K562 (cell line): ENCODE measurements at regions not wholly inside any gene's neighbourhood (a gene's known extent, or its start where the extent isn't known, plus 50 kb on each side); places are given as distances from the start of the nearest gene placed in this dataset.

Experiments used
- ATAC-seq: fragments of 200-7000 bp; cut with Tn5 transposase; 3 replicates; pipeline ENCODE4 v1.9.1; 2020; ENCODE audit warnings: moderate library complexity
- BruUV-seq: library from RNA; stranded (reverse); fragments of 400-500 nt; replicated peaks from 2 replicates; lab custom pipeline; 2021; lab: Mats Ljungman, UMichigan
- CTCF ChIA-PET: fragments of 300-600 bp; formaldehyde crosslinking; extraction: SDS; loops from one replicate; lab custom pipeline; 2021; ENCODE audit warnings: low intra/inter-chr PET ratio; lab: Yijun Ruan, JAX
- POLR2A ChIA-PET: fragments of 300-600, 350-650 bp; sonication (Branson Sonifier 250); formaldehyde crosslinking; extraction: SDS; loops from one replicate; lab custom pipeline; 2021; ENCODE audit warnings: antibody characterized with exemption, inconsistent platforms; lab: Yijun Ruan, JAX
- DNase-seq, 4 experiments: peaks; one replicate each; pipeline versions ENCODE4 v3.0.0 to v3.0.0-alpha.2; 2011 to 2018; ENCODE audit warnings: low spot score in 3 of 4, mixed read lengths in 3 of 4; ENCODE audit errors: extremely low read depth in 1 of 4
- FAIRE-seq: peaks from 2 replicates; lab custom pipeline; 2011; peaks lifted over from hg19 to GRCh38; lab: Jason Lieb, UNC
- H2AFZ ChIP-seq: 2 replicates; pipeline ENCODE4 v1.6.0; 2011; ENCODE audit warnings: low read depth, low read length, control low read depth, inconsistent platforms
- H3K27ac ChIP-seq: fragments of 200-600 bp; 3 replicates; pipeline ENCODE4 v1.8.0; 2011; ENCODE audit warnings: low read depth, mild to moderate bottlenecking, control low read depth, inconsistent platforms, low read length, moderate library complexity, mixed read lengths; ENCODE audit errors: extremely low read depth
- H3K27me3 ChIP-seq, 2 experiments: fragments of 300-600 bp in 1 of 2; 2 replicates in 1 of 2; 3 replicates in 1 of 2; pipeline versions ENCODE4 v1.6.0 to v1.8.0; 2011; ENCODE audit warnings: inconsistent platforms in 2 of 2, low read length in 2 of 2, mild to moderate bottlenecking in 1 of 2, mixed read lengths in 1 of 2, moderate library complexity in 1 of 2; ENCODE audit not compliant: control insufficient read depth in 2 of 2, insufficient read depth in 2 of 2
- H3K36me3 ChIP-seq: fragments of 300-600 bp; 3 replicates; pipeline ENCODE4 v1.8.0; 2011; ENCODE audit warnings: mild to moderate bottlenecking, low read length, inconsistent platforms; ENCODE audit not compliant: control insufficient read depth, insufficient read depth
- H3K4me1 ChIP-seq, 2 experiments: fragments of 200-600 bp in 1 of 2; replicated peaks in 1 of 2; 2 replicates in 1 of 2; 3 replicates in 1 of 2; pipeline versions ENCODE4 v1.5.1 to v1.8.0; 2011; ENCODE audit warnings: inconsistent platforms in 2 of 2, low read length in 2 of 2, mild to moderate bottlenecking in 1 of 2, mixed read lengths in 1 of 2, moderate library complexity in 1 of 2; ENCODE audit not compliant: control insufficient read depth in 2 of 2, insufficient read depth in 2 of 2
- H3K4me2 ChIP-seq: 2 replicates; pipeline ENCODE4 v1.6.1; 2011; ENCODE audit warnings: low read length, control low read depth, inconsistent platforms, mixed read lengths; ENCODE audit not compliant: insufficient read depth
- H3K4me3 ChIP-seq: fragments of 200-600 bp; sonication (generic), shearing (Covaris generic); 2 replicates; pipeline ENCODE4 v1.5.1; 2016; ENCODE audit warnings: control low read depth, inconsistent platforms
- H3K79me2 ChIP-seq: fragments of 200-600 bp; 3 replicates; pipeline ENCODE4 v1.8.0; 2011; ENCODE audit warnings: low read length, inconsistent platforms; ENCODE audit not compliant: control insufficient read depth, insufficient read depth
- H3K9ac ChIP-seq, 2 experiments: 2 replicates each; pipeline versions ENCODE4 v1.6.0 to v1.6.1; 2011; ENCODE audit warnings: low read depth in 2 of 2, low read length in 2 of 2, control low read depth in 1 of 2, inconsistent platforms in 1 of 2, mild to moderate bottlenecking in 1 of 2, mixed read lengths in 1 of 2; ENCODE audit not compliant: insufficient read depth in 1 of 2
- H3K9me1 ChIP-seq: one replicate; pipeline ENCODE4 v1.6.0; 2011; ENCODE audit warnings: inconsistent platforms, mild to moderate bottlenecking, low read length, moderate library complexity; ENCODE audit not compliant: control insufficient read depth, insufficient read depth
- H3K9me3 ChIP-seq: replicated peaks from 2 replicates; pipeline ENCODE4 v1.5.1; 2011; ENCODE audit warnings: low read depth, low read length, inconsistent platforms; ENCODE audit not compliant: control insufficient read depth, insufficient read depth
- H4K20me1 ChIP-seq: replicated peaks from 2 replicates; pipeline ENCODE4 v1.6.1; 2011; ENCODE audit warnings: low read length, inconsistent platforms, mixed read lengths; ENCODE audit not compliant: control insufficient read depth, insufficient read depth
- CREB5 ChIP-seq: fragments of 250-450 bp; sonication (Bioruptor Pico); IDR thresholded peaks from 2 replicates; pipeline ENCODE4 v1.5.0; 2020; ENCODE audit warnings: mild to moderate bottlenecking
- FOXM1 ChIP-seq, 2 experiments: fragments of 450-650 bp in 1 of 2; sonication (generic) in 1 of 2; formaldehyde crosslinking in 1 of 2; IDR thresholded peaks; 2 replicates each; pipeline versions ENCODE4 v1.6.1 to v1.9.0; 2017 to 2022; ENCODE audit warnings: low read depth in 2 of 2, mild to moderate bottlenecking in 2 of 2, missing genetic modification reagents in 1 of 2, moderate library complexity in 1 of 2
- IRF9 ChIP-seq: fragments of 450-650 bp; IDR thresholded peaks from 2 replicates; pipeline ENCODE4 v1.6.1; 2016; ENCODE audit warnings: missing biosample characterization, missing genetic modification characterization
- RAD51 ChIP-seq: fragments of 450-650 bp; IDR thresholded peaks from 2 replicates; pipeline ENCODE4 v1.7.1; 2016; ENCODE audit warnings: low read depth, mild to moderate bottlenecking, borderline replicate concordance
- SAP30 ChIP-seq: fragments of 200-600 bp; sonication (generic); IDR thresholded peaks from 2 replicates; pipeline ENCODE4 v1.6.1; 2012; ENCODE audit warnings: borderline replicate concordance, low read depth, mild to moderate bottlenecking, moderate library complexity, low read length, control low read depth, inconsistent platforms; ENCODE audit not compliant: insufficient read depth, poor library complexity, severe bottlenecking
- SFPQ ChIP-seq: fragments of 200-400 bp; formaldehyde crosslinking; IDR thresholded peaks from 2 replicates; pipeline ENCODE4 v1.6.1; 2017; ENCODE audit warnings: mild to moderate bottlenecking, low read depth, low read length, moderate library complexity
- ZBTB11 ChIP-seq, 3 experiments: fragments of 200-800 bp in 1 of 3; fragments of 250-450 bp in 1 of 3; fragments of 450-650 bp in 1 of 3; sonication (Bioruptor Pico) in 1 of 3; sonication (Bioruptor generic) in 1 of 3; formaldehyde crosslinking in 1 of 3; IDR thresholded peaks; 2 replicates each; pipeline versions ENCODE4 v1.6.1 to v1.8.0; 2016 to 2022; ENCODE audit warnings: mild to moderate bottlenecking in 2 of 3, missing genetic modification characterization in 2 of 3, missing compliant biosample characterization in 1 of 3, moderate library complexity in 1 of 3
- ZNF23 ChIP-seq: fragments of 250-450 bp; sonication (Bioruptor Pico); IDR thresholded peaks from 2 replicates; pipeline ENCODE4 v1.4.0; 2020; ENCODE audit warnings: mild to moderate bottlenecking
- ZNF436 ChIP-seq: fragments of 250-450, 450-650 bp; sonication (Bioruptor Pico); formaldehyde crosslinking; IDR thresholded peaks from 2 replicates; pipeline ENCODE4 v1.7.0; 2020; ENCODE audit warnings: mild to moderate bottlenecking
- WGBS: fragments of 100-300 bp; shearing (Covaris generic); methylation state at CpG from one replicate; pipeline ENCODE4 v1.1.6; 2016; ENCODE audit warnings: low coverage, mixed read lengths; ENCODE audit not compliant: insufficient coverage; ENCODE audit errors: missing lambda C conversion rate; 5-methylcytosine and 5-hydroxymethylcytosine counted together
- in situ Hi-C: fragments of 300-500 bp; cut with MboI; formaldehyde crosslinking; loops from 4 replicates; pipeline ENCODE4 v1.15.0; 2018; ENCODE audit warnings: inconsistent platforms, mixed read lengths
- intact Hi-C: fragments of 100-400 bp; cut with micrococcal nuclease; formaldehyde crosslinking; loops from 2 replicates; pipeline ENCODE4 v1.14.2; 2022

GRCh38 chr5:173448856-173449255 lies 120.6 kb upstream of the STC2 start:
- H3K9me1 ChIP-seq = no peaks in the 10 kb centered on the region
- no peak for TF ChIP-seq FOXM1 (IDR thresholded peaks at IDR 0.05; ENCODE audit: low read depth)
- TF ChIP-seq FOXM1 (CRISPR knock-in tag; IDR thresholded peaks at IDR 0.05; ENCODE audit: low read depth) = no peak
- TF ChIP-seq RAD51 = no peak
- no peak for TF ChIP-seq ZNF436 (CRISPR knock-in tag)
- TF ChIP-seq ZBTB11 (CRISPR knock-in tag; IDR thresholded peaks at IDR 0.05) = no peak
- TF ChIP-seq ZNF23 (CRISPR knock-in tag) = no peak
- TF ChIP-seq CREB5 (CRISPR knock-in tag) = no peak
- TF ChIP-seq IRF9 = no peak
- no peak for TF ChIP-seq SFPQ
- TF ChIP-seq SAP30 = no peak
- ATAC-seq = no peak
- H3K4me3 ChIP-seq = no peak overlapping the region
- no peak for FAIRE-seq
- no peaks in the 10 kb centered on the region for H3K79me2 ChIP-seq
- peaks cover 3 to 15% of the 10 kb centered on the region in 2 experiments; a peak in 2 of 5 replicates for H3K27me3 ChIP-seq
- H3K4me1 ChIP-seq = peaks cover 0 to 1% of the 10 kb centered on the region in 2 experiments; a peak in 1 of 5 replicates
- DNase-seq = no peak
- intact Hi-C loops (loop anchor here (10.0 kb wide), 1 partner anchor 1256 kb away; no protein-coding TSS in a partner anchor), in situ Hi-C loops (no loop called here)
- no peaks in the 10 kb centered on the region for H4K20me1 ChIP-seq
- WGBS = 8% methylated on average over 6 of the region's 6 CpGs
- POLR2A ChIA-PET = no interaction called here
- H2AFZ ChIP-seq = no peak overlapping the region
- H3K4me2 ChIP-seq = no peak overlapping the region
- H3K27ac ChIP-seq = no peak overlapping the region
- CTCF ChIA-PET = no interaction called here
- no peaks in the 10 kb centered on the region for H3K9me3 ChIP-seq
- BruUV-seq = no TSS peak
- H3K9ac ChIP-seq = no peak overlapping the region
- no peaks in the 10 kb centered on the region for H3K36me3 ChIP-seq
